Calu3 (cell line): ENCODE measurements at regions not wholly inside any gene's neighbourhood (a gene's known extent, or its start where the extent isn't known, plus 50 kb on each side); places are given as distances from the start of the nearest gene placed in this dataset.

ENCODE experiments used
- BruUV-seq: library from RNA; stranded (reverse); fragments of 400-500 nt; replicated peaks from 2 replicates; lab custom pipeline; 2021; lab: Mats Ljungman, UMichigan
- CTCF ChIA-PET: fragments of 300-600 bp; sonication (Branson Sonifier 250); formaldehyde crosslinking; loops from one replicate; lab custom pipeline; 2022; ENCODE audit warnings: antibody characterized with exemption; lab: Charles Lee
- DNase-seq: peaks from one replicate; pipeline ENCODE4 v3.0.0; 2022
- H3K27ac Mint-ChIP-seq: one replicate; pipeline ENCODE4 v1.8.0; 2022; ENCODE audit warnings: mixed read lengths; ENCODE audit not compliant: unreplicated experiment
- H3K27me3 Mint-ChIP-seq: one replicate; pipeline ENCODE4 v1.8.0; 2022; ENCODE audit warnings: mixed read lengths; ENCODE audit not compliant: unreplicated experiment
- H3K36me3 Mint-ChIP-seq: one replicate; pipeline ENCODE4 v1.8.0; 2022; ENCODE audit warnings: mild to moderate bottlenecking, moderate library complexity, mixed read lengths; ENCODE audit not compliant: insufficient read depth, unreplicated experiment
- H3K4me1 Mint-ChIP-seq: one replicate; pipeline ENCODE4 v1.8.0; 2022; ENCODE audit warnings: mild to moderate bottlenecking, low read depth, mixed read lengths; ENCODE audit not compliant: unreplicated experiment
- H3K4me3 Mint-ChIP-seq: one replicate; pipeline ENCODE4 v1.8.0; 2022; ENCODE audit warnings: mild to moderate bottlenecking, low read depth, moderate library complexity, mixed read lengths; ENCODE audit not compliant: unreplicated experiment
- H3K9me3 Mint-ChIP-seq: one replicate; pipeline ENCODE4 v1.8.0; 2022; ENCODE audit warnings: low read depth, mixed read lengths; ENCODE audit not compliant: unreplicated experiment
- intact Hi-C: fragments of 100-400 bp; cut with micrococcal nuclease; formaldehyde crosslinking; loops from one replicate; pipeline ENCODE4 v1.10.0; 2022; ENCODE audit not compliant: unreplicated experiment
- TF ChIP-seq, protein P1 (sequence below): fragments of 200-600 bp; IDR thresholded peaks from one replicate; pipeline ENCODE4 v1.8.0; 2022; ENCODE audit warnings: antibody characterized with exemption; ENCODE audit not compliant: unreplicated experiment

DNA sequence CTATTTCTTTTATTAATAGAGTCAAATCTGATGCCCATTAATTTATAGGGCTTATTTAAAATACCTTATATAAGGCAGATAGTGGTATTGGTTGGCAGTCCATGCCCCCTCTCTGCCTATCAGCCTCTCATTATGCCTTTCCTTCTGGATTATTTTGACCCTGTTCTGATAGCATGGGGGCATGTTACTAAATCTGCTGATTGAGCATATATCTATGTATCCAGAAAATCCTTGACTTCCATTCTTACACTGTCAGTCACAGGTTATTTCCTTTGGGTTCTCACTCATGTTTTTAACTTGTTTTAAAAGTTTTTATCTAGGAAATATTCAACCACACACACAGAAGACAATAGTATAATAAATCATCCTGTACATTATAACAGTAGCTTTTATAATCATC is 1184.9 kb downstream of the HACE1 start:
- Mint-ChIP-seq H3K4me3 (no peak overlapping the region), H3K36me3 (no peaks in the 10 kb centered on the region), H3K4me1 (peaks cover 12% of the 10 kb centered on the region), H3K9me3 (no peaks in the 10 kb centered on the region), H3K27me3 (no peaks in the 10 kb centered on the region), H3K27ac (no peak overlapping the region)
- intact Hi-C loops: loop anchor here (10.0 kb wide), 1 partner anchor 330 kb away; no protein-coding TSS in a partner anchor
- TF ChIP-seq, protein P1, sequence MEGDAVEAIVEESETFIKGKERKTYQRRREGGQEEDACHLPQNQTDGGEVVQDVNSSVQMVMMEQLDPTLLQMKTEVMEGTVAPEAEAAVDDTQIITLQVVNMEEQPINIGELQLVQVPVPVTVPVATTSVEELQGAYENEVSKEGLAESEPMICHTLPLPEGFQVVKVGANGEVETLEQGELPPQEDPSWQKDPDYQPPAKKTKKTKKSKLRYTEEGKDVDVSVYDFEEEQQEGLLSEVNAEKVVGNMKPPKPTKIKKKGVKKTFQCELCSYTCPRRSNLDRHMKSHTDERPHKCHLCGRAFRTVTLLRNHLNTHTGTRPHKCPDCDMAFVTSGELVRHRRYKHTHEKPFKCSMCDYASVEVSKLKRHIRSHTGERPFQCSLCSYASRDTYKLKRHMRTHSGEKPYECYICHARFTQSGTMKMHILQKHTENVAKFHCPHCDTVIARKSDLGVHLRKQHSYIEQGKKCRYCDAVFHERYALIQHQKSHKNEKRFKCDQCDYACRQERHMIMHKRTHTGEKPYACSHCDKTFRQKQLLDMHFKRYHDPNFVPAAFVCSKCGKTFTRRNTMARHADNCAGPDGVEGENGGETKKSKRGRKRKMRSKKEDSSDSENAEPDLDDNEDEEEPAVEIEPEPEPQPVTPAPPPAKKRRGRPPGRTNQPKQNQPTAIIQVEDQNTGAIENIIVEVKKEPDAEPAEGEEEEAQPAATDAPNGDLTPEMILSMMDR: no peak
- CTCF ChIA-PET: interaction anchor here (0.7 kb wide), 1 partner anchor 477 kb away, joined by 3 read pairs; no protein-coding TSS in a partner anchor
- no peak for DNase-seq
- BruUV-seq: no TSS peak

DNA sequence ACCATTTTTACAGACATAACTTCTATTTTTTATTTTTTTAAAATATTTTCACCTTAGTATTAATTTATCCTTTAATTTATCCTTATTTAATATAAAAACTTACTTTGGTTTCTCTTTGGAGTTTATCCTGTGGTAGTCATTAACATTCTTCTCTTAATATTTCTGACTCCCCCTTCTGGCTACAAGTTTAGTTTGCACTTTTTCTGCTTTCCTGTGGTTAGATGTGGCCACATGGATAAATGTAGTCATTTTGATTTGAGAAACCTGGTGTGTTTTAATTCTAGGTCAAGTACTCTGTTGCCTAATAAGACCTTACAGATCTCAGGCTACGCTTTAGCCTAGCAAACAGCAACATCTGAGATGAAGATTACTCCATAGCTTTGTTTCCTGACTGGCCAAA is 1187.5 kb downstream of the HACE1 start:
- DNase-seq: no peak
- Mint-ChIP-seq H3K36me3 (no peaks in the 10 kb centered on the region), H3K9me3 (no peaks in the 10 kb centered on the region), H3K4me1 (peaks cover 12% of the 10 kb centered on the region), H3K4me3 (no peak overlapping the region), H3K27me3 (no peaks in the 10 kb centered on the region), H3K27ac (no peak overlapping the region)
- intact Hi-C loops: loop anchor here (10.0 kb wide), 1 partner anchor 327 kb away; no protein-coding TSS in a partner anchor
- TF ChIP-seq, protein P1: no peak
- no TSS peak for BruUV-seq
- CTCF ChIA-PET: no interaction called here

DNA sequence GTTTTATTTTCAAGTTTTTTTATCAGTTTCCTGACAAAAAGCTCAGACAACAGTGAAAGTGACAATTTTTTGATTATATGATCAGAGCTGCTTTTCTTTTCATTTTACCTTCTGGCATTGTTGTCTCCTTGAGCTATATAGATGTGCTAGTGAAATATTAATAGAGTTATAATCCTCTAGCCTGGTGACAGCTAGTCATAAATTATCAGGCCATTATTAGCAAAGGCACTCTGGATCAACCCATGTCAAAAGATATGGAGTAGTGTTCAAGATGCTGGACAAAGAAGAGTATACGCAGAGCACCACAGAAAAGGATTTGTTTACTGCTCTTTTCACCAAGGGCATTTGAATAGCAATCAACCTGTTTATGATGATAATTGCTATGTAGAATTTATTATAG is 1230.1 kb downstream of the HACE1 start:
- H3K36me3 Mint-ChIP-seq: no peaks in the 10 kb centered on the region
- H3K4me1 Mint-ChIP-seq: no peaks in the 10 kb centered on the region
- no peak for DNase-seq
- TF ChIP-seq, protein P1: no peak
- H3K4me3 Mint-ChIP-seq: no peak overlapping the region
- no peak overlapping the region for H3K27ac Mint-ChIP-seq
- no peaks in the 10 kb centered on the region for H3K9me3 Mint-ChIP-seq
- CTCF ChIA-PET: no interaction called here
- intact Hi-C loops: no loop called here
- no peaks in the 10 kb centered on the region for H3K27me3 Mint-ChIP-seq
- no TSS peak for BruUV-seq

DNA sequence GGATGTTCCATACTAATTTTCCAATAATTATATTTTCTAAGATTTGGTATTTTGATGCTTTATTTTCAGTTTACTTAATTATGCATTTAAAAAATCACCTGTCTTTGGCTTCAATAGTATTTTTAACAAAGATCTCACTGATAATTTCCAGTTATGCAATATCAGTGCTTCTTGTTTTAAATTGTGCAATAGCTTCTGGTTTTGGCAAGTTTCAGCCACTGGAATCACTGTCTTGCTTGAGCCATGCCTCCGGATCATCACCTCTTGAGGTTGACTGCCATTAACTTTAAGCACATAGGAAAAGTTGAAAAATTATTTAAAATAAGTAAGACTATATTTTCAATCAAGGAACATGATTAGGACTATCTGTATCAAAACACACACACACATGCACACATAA is 1242.1 kb downstream of the HACE1 start:
- TF ChIP-seq, protein P1: no peak
- Mint-ChIP-seq H3K36me3 (no peaks in the 10 kb centered on the region), H3K27ac (no peak overlapping the region), H3K27me3 (no peaks in the 10 kb centered on the region), H3K4me1 (no peaks in the 10 kb centered on the region), H3K9me3 (peaks cover 6% of the 10 kb centered on the region), H3K4me3 (no peak overlapping the region)
- no peak for DNase-seq
- no TSS peak for BruUV-seq
- intact Hi-C loops: no loop called here
- CTCF ChIA-PET: no interaction called here
